ENCODE measurements at regions not wholly inside any gene's neighbourhood (a gene's known extent, or its start where the extent isn't known, plus 50 kb on each side); places are given as distances from the start of the nearest gene placed in this dataset.

DNA sequence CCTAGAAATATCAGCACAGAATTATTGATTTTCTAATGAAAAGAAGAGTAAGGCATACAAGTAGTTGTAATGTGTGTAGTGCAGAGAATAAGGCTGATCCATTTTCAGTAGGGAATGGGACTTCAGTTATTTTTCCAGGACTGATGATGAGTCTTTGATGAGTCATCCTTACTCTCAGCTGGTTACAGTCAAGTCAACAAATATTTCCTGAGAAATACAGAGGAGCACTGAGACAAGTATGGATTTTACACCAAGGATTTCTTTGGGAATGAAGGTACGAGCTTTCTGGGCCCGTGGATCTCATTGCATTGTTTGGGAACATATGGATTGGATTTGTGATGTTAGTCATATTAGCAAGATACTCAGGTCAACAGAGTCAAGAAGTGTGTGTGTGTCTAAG lies 502.7 kb downstream of the FGF9 start:
- DNase-seq (ENCODE audit: low read depth in 2 of 2, low spot score in 1 of 2) = no peak

DNA sequence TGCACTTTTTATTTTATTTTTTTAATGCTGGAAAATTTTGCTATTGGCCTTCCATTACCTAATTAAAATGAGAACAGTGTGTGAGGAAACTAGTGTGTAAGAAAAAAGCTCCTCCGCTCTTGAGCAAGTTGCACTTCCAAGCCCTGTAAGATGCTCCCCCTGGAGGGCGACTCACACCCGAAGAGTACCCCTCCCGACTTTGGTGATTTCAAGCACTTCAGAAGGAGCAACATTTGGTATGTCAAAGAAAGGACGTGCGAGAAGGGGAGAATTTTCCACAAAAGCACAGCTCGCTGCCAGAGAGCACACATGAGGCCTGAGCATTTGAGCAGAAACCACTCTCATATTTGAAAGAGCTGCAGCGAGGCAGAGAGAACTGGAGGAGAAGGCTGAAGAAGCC lies 504.4 kb downstream of the FGF9 start:
- DNase-seq (ENCODE audit: low read depth in 2 of 2, low spot score in 1 of 2) = no peak

GRCh38 chr13:22175815-22176214 lies 504.9 kb downstream of the FGF9 start:
- DNase-seq (ENCODE audit: low read depth in 2 of 2, low spot score in 1 of 2) = no peak

DNA sequence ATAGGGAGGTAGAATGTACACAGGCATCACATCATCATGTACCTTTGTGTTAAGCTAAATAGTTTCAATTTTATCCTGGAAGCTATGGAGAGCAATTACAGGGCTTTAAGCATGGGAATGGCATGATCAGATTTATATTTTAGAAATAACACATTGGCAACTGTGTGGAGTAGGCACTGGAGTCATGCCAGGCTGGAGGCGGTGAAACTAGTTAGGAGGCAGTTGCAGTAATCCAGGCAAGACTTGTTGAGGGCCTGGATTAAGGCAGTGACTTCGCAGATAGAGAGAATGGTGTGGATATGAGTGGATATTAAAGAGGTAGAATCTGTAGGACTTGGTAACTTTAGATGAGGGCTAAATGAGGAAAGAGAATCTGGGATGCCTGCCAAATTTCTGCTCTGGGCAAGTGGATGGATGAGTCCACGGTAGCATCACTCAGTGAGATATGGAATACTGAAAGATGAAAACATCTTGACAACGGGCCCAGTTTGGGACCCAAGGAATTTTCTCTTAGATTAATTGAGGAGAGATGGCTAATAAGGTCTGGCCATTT lies 506.2 kb downstream of the FGF9 start:
- DNase-seq (ENCODE audit: low read depth in 2 of 2, low spot score in 1 of 2) = no peak

- DNase-seq (ENCODE audit: low read depth in 2 of 2, low spot score in 1 of 2) = no peak
These were observed 508.0 kb downstream of the FGF9 start for GRCh38 chr13:22178878-22179277.

DNA sequence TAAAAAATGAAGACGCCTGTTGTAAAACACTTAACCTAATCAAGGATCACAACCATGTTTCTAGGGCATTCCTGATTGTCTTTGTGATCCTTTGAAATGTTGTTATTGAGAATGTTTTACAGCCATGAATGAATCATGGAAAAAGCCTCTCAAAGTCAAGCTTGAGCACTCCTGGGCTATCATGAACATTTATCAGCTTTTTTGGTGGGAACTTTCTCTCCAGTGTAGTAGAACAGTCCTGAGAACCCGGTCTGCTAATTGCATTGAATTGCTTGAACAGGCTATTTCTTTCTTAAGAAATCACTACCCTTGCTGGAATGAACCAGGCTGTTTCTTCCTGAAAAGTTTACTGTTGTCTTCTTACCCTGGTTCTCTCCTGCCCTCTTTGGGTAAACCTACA lies 516.5 kb downstream of the FGF9 start:
- DNase-seq (ENCODE audit: low read depth in 2 of 2, low spot score in 1 of 2) = no peak

DNA sequence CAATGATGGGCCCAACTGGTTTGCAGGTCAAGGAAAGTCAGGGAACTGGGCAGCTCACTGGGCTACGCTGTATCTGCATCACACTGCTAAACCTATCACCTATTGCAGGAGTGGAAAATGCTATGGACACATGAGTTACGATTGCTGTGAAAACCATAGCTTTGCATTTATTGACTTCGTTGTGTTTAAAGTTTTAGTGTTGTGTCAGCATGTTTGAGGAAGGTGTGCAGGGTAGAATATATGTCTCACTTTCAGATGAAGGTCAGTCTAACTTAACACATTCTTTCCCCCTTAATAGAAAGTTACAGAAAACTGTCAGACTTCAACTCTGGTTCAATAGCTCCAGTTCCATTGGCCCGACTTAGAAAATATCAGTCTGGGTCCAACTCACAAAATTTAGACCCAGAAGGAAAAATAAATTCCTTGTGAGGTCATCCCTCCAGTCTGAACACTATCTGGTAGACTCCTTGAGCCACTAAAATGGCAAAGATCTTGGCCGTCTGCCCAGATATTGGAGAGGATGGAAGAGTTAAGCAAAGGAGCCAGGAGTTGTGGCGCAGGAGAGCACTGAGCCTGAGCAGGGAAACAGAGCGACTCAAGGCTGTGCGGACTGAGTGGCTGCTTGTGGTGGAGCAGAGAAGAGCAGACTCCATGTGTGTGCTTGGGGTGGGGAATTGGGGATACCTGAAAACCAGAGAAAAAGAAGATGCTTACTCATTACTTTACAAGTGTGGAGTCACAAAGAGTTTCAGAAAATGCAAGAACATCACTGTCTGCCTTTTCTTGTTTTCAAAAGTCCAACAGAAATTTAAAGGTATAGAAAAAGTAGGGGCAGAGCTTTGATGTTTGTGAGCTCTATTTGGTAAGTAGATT lies 518.5 kb downstream of the FGF9 start:
- no peak for DNase-seq (ENCODE audit: low read depth in 2 of 2, low spot score in 1 of 2)

GRCh38 chr13:22193070-22193469 lies 522.2 kb downstream of the FGF9 start:
- no peak for DNase-seq (ENCODE audit: low read depth in 2 of 2, low spot score in 1 of 2)

GRCh38 chr13:22194106-22194805 lies 523.4 kb downstream of the FGF9 start:
- no peak for DNase-seq (ENCODE audit: low read depth in 2 of 2, low spot score in 1 of 2)

DNA sequence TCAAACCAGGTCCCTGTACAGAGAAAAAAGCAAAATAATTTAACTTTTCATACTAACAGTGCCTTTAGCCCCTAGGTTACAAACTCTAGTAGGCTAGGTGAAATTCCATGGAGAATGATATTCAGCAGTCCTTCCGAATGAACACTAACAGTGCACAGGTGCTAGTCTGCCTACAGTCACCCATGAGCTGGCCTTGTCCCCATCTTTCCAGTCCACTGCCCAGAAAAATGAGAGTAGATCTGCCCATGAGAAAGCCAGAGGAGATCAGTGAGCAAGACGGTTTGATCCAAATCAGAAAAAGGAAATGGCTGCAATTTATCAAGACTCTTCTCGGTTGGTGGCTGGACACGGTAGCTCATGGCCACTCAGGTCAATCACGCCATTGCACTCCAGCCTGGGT lies 524.9 kb downstream of the FGF9 start:
- DNase-seq (ENCODE audit: low read depth in 2 of 2, low spot score in 1 of 2) = no peak

GRCh38 chr13:22196777-22197176 lies 525.9 kb downstream of the FGF9 start:
- DNase-seq (ENCODE audit: low read depth in 2 of 2, low spot score in 1 of 2) = no peak

DNA sequence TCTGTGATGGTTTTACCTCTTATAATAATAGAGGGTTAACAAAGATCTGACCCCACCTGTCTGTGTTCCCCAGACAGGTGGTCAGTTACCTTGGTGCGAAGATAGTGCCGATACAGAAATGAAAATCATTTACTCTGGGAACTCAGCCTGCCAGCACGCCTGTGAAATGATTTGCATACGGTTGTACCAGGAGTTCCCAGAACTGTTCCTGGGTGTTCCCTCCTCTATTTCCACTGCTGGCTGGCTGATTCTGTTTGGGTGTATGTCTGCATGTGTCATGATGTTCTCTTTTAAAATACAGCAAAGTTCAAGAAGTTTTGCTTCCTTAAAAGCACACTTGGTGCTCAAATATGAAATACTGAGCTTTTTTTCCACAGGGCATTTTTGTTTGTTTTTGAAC lies 527.1 kb downstream of the FGF9 start:
- no peak for DNase-seq (ENCODE audit: low read depth in 2 of 2, low spot score in 1 of 2)

DNA sequence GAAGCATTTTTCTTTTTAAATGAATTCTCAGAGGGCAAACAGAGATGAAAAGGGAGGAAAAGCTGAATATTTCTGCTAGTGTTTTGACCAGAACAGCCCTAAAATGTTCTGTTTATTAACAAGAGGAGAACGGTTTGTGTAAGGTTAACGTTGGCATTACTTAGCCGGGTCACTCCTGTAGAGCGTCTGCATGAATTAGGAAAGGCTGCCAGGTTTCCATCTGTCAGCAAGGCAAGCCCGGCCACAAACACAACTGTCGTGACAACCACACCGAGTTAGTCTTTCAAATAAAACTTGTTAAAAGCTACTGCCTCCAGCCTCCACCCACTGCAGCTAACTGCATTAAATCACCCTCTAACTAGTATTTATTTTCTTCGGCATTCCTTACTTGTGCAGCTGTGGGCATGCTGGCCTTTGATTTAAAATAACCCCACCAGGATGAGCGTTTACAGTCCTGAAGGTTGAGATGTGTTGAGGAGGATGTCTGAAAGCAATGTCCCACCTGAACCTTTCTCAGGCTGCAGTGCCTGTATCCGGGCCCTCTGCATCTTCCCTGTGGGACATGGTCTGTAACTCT lies 527.9 kb downstream of the FGF9 start:
- no peak for DNase-seq (ENCODE audit: low read depth in 2 of 2, low spot score in 1 of 2)

DNA sequence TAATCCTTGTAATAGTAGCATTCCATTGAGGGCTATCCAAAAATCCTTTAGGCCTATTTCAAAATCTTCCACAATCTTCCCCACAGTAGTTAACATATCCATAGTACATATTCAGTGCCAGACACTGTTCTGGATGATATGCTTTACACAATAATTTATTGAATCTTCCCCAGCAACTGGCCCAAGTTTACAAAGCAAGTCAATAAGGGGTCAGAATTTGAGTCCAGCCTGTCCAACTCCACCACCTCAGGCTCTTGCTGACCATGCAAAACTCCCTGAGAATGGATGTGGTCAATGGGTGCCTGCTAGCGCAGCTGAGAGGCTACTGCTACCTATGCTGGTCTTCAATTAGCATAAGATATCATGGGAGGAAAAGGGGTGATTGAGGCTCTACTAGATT lies 529.6 kb downstream of the FGF9 start:
- no peak for DNase-seq (ENCODE audit: low read depth in 2 of 2, low spot score in 1 of 2)

GRCh38 chr13:22201375-22201925 lies 530.6 kb downstream of the FGF9 start:
- no peak for DNase-seq (ENCODE audit: low read depth in 2 of 2, low spot score in 1 of 2)

DNA sequence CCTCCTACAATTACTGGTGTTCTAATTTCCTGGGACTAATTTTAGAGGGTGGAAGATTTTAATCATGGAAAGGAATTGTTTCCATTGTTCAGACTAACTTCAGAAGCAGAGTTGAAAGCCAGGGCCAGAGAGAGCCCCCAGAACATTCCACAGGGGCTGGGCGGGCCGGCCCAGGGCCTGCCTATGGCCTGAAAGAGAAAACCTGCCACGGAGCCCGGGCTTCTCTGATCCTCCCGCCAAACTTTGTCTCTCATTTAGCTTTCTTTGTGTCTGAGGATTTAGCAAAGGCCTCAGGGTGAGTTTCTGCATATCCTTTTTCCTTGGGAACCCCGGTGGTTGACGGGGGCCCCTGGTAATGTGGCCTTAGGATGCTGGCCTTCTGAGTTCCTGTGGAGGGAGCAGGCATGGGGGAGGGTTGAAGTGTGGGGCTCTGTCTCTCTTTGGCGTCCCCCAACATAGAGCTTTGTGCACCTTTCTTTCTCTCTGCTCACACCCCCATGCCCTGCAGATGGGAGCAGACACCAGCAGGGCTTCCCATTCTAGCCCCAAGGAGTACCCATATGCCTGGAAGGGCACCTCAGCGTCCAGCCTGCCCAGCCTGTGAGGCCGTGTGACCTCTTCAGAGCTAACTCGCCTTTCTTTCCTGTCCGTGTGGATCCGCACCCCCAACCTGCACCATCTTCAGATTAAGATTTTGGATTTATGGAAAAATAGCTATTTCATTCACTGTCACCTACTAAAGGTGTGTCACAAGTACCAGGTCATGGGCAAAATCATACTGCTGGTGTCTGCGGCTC lies 539.5 kb downstream of the FGF9 start:
- DNase-seq (ENCODE audit: low read depth in 2 of 2, low spot score in 1 of 2) = no peak

DNA sequence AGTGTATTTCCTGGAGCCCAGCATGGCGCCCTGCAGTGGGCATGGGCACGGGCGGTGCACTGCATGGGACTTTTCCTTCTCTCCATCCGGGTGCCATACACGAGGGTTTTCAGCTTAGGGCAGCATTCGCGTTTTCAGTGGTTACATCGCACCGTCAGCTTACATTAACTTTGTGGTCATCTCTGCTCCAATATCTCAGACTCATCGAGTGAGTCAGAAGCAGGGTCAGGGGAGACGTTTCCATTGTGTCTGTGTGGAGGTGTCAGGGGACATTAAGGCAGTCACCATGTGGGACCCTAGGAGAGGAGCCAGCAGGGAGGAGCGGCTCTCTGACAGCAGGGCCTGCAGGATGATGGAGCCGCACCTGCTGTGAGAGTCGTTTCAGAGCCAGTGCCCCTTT lies 541.0 kb downstream of the FGF9 start:
- DNase-seq (ENCODE audit: low read depth in 2 of 2, low spot score in 1 of 2) = no peak

GRCh38 chr13:22212576-22212975 lies 541.7 kb downstream of the FGF9 start:
- no peak for DNase-seq (ENCODE audit: low read depth in 2 of 2, low spot score in 1 of 2)

DNA sequence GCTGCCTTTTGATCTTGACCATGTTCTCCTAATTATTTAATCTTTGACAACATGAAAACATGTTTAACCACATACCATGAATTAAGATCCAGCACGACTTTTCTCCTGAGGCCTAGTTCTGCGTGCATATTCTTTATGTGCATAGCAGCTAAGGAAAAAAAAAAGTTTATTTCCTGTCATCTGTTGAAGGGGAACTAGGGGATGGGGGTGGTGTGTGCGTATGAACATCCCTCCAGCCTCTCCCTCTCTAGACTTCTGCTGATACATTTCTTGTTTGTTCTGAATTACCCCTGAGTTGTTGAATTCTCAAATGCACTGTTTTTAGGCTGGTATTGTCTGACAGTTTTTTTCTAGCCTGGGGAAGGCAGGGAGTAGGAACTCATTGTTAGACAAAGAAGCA lies 543.3 kb downstream of the FGF9 start:
- no peak for DNase-seq (ENCODE audit: low read depth in 2 of 2, low spot score in 1 of 2)

GRCh38 chr13:22218797-22219196 lies 547.9 kb downstream of the FGF9 start:
- DNase-seq (ENCODE audit: low read depth in 2 of 2, low spot score in 1 of 2) = no peak

GRCh38 chr13:22219709-22220108 lies 548.8 kb downstream of the FGF9 start:
- no peak for DNase-seq (ENCODE audit: low read depth in 2 of 2, low spot score in 1 of 2)

Measured in stimulated activated CD8-positive, alpha-beta memory T cell treated with anti-CD3 and anti-CD28 coated beads, Interleukin-4, amount 100 ng/mL, for 4 hours (primary cell).